ENCODE measurements at regions not wholly inside any gene's neighbourhood (a gene's known extent, or its start where the extent isn't known, plus 50 kb on each side); places are given as distances from the start of the nearest gene placed in this dataset.

GRCh38 chr2:161100211-161100895, 59.9 kb upstream of the TANK start:
- no peak for DNase-seq

GRCh38 chr2:161101406-161101805, 58.8 kb upstream of the TANK start:
- no peak for DNase-seq

- DNase-seq: no peak
Observed at GRCh38 chr2:161102770-161103450, 57.3 kb upstream of the TANK start.

GRCh38 chr2:161103451-161103831, 56.8 kb upstream of the TANK start:
- no peak for DNase-seq

- DNase-seq: no peak
Observed at GRCh38 chr2:161104054-161104553, 56.1 kb upstream of the TANK start.

GRCh38 chr2:161107265-161107664, 53.0 kb upstream of the TANK start:
- DNase-seq: no peak
